Fibroblast of upper back skin (primary cell): ENCODE measurements at regions not wholly inside any gene's neighbourhood (a gene's known extent, or its start where the extent isn't known, plus 50 kb on each side); places are given as distances from the start of the nearest gene placed in this dataset.

ENCODE experiments used
- DNase-seq: peaks from one replicate; pipeline ENCODE4 v3.0.0-alpha.2; 2013

GRCh38 chr10:10829576-10829975, 188.1 kb upstream of the CELF2 start:
- no peak for DNase-seq

- peak; percentile 80 for DNase-seq
These were observed 187.2 kb upstream of the CELF2 start for GRCh38 chr10:10830293-10830986.

GRCh38 chr10:10831085-10831484, 186.6 kb upstream of the CELF2 start:
- peak; percentile 80 for DNase-seq

- no peak for DNase-seq
These were observed 183.7 kb upstream of the CELF2 start for GRCh38 chr10:10833955-10834354.

GRCh38 chr10:10844251-10844650, 173.4 kb upstream of the CELF2 start:
- DNase-seq, result no peak

- DNase-seq, result no peak
These were observed 172.5 kb upstream of the CELF2 start for GRCh38 chr10:10845185-10845584.

GRCh38 chr10:10845826-10846503, 171.7 kb upstream of the CELF2 start:
- no peak for DNase-seq

- DNase-seq, result no peak
These were observed 171.2 kb upstream of the CELF2 start for GRCh38 chr10:10846504-10846900.

GRCh38 chr10:10847387-10847786, 170.3 kb upstream of the CELF2 start:
- DNase-seq, result no peak

- DNase-seq, result no peak
These were observed 169.1 kb upstream of the CELF2 start for GRCh38 chr10:10848488-10849111.

- DNase-seq, result no peak
These were observed 168.4 kb upstream of the CELF2 start for GRCh38 chr10:10849306-10849705.

GRCh38 chr10:10850214-10850613, 167.5 kb upstream of the CELF2 start:
- no peak for DNase-seq

- DNase-seq, result no peak
These were observed 165.2 kb upstream of the CELF2 start for GRCh38 chr10:10852464-10852863.

- DNase-seq, result no peak
These were observed 163.7 kb upstream of the CELF2 start for GRCh38 chr10:10853954-10854353.

GRCh38 chr10:10854725-10855124, 162.9 kb upstream of the CELF2 start:
- no peak for DNase-seq

GRCh38 chr10:10855151-10855581, 162.5 kb upstream of the CELF2 start:
- DNase-seq, result no peak

- DNase-seq, result no peak
These were observed 157.2 kb upstream of the CELF2 start for GRCh38 chr10:10860455-10860976.

- DNase-seq, result no peak
These were observed 152.4 kb upstream of the CELF2 start for GRCh38 chr10:10865303-10865702.

GRCh38 chr10:10865913-10866312, 151.8 kb upstream of the CELF2 start:
- DNase-seq, result no peak

- no peak for DNase-seq
These were observed 148.1 kb upstream of the CELF2 start for GRCh38 chr10:10869592-10869991.

GRCh38 chr10:10870523-10871241, 147.0 kb upstream of the CELF2 start:
- peak; percentile 19 for DNase-seq

- DNase-seq, result no peak
These were observed 146.3 kb upstream of the CELF2 start for GRCh38 chr10:10871352-10871751.

GRCh38 chr10:10872035-10872673, 145.5 kb upstream of the CELF2 start:
- DNase-seq, result peak; percentile 94
